ACC112 (cell line): ENCODE measurements at regions not wholly inside any gene's neighbourhood (a gene's known extent, or its start where the extent isn't known, plus 50 kb on each side); places are given as distances from the start of the nearest gene placed in this dataset.
"Not testable (repeated sequence)": the region's sequence is repeated elsewhere in the genome, so short reads cannot be mapped to it uniquely, and the experiment has no call there.

Experiments
- H2AFZ ChIP-seq: fragments of 200-600 bp; sonication (generic); one replicate; pipeline ENCODE4 v1.6.0; 2017; ENCODE audit warnings: antibody characterized with exemption, low read length; ENCODE audit not compliant: unreplicated experiment
- H3K27ac ChIP-seq: fragments of 200-600 bp; sonication (generic); 2 replicates; pipeline ENCODE4 v1.5.1; 2014; ENCODE audit warnings: low read depth, mild to moderate bottlenecking, antibody characterized with exemption, low read length, moderate library complexity
- H3K27me3 ChIP-seq: fragments of 200-600 bp; sonication (generic); 2 replicates; pipeline ENCODE4 v1.6.1; 2014; ENCODE audit warnings: mild to moderate bottlenecking, antibody characterized with exemption, low read length, moderate library complexity, mixed read lengths; ENCODE audit not compliant: insufficient read depth
- H3K36me3 ChIP-seq: fragments of 200-600 bp; sonication (generic); 2 replicates; pipeline ENCODE4 v1.6.1; 2016; ENCODE audit warnings: mild to moderate bottlenecking, antibody characterized with exemption, low read length, moderate library complexity, mixed read lengths; ENCODE audit not compliant: insufficient read depth
- H3K4me1 ChIP-seq: fragments of 200-600 bp; sonication (generic); one replicate; pipeline ENCODE4 v1.6.1; 2016; ENCODE audit warnings: low read length, mixed read lengths; ENCODE audit not compliant: insufficient read depth, unreplicated experiment, control insufficient read depth
- H3K4me3 ChIP-seq: fragments of 200-600 bp; sonication (generic); 2 replicates; pipeline ENCODE4 v1.5.1; 2014; ENCODE audit warnings: mild to moderate bottlenecking, low read depth, low read length
- H3K79me2 ChIP-seq: fragments of 200-600 bp; sonication (generic); one replicate; pipeline ENCODE4 v1.6.0; 2016; ENCODE audit warnings: low read length; ENCODE audit not compliant: control insufficient read depth, unreplicated experiment, insufficient read depth

DNA sequence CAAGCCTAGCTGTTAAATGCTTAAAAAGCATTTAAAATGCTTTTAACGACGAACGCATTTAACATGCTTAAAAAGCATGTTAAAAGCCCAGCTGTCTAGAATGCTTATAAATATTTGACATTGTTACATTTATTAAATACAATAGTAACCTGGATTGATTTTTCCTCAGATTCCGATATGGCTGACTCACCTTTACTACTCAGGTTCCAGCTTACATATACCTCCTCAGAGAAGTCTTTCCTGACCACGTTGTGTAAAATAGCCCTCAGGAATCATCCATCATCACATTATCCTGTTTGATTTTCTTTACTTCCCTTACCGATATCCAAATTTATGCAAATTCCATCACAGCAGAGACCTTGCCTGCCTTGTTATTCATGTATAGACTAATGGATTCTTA is 51.4 kb downstream of the SLC41A2 start:
- H3K27ac ChIP-seq = no peak overlapping the region
- H3K27me3 ChIP-seq = no peaks in the 10 kb centered on the region
- no peak overlapping the region for H2AFZ ChIP-seq
- H3K4me1 ChIP-seq = peaks cover 24% of the 10 kb centered on the region
- H3K36me3 ChIP-seq = no peaks in the 10 kb centered on the region
- H3K79me2 ChIP-seq = no peaks in the 10 kb centered on the region
- no peak overlapping the region for H3K4me3 ChIP-seq

DNA sequence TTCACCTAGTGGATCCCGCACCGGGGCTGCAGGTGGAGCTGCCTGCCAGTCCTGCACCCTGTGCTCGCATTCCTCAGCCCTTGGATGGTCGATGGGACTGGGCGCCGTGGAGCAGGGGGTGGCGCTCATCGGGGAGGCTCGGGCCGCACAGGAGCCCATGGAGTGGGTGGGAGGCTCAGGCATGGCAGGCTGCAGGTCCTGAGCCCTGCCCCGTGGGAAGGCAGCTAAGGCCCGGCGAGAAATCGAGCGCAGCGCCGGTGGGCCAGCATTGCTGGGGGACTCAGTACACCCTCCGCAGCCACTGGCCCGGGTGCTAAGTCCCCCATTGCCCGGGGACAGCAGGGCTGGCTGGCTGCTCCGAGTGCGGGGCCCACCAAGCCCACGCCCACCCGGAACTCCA is 52.6 kb downstream of the SLC41A2 start:
- H3K4me3 ChIP-seq, H2AFZ ChIP-seq, H3K79me2 ChIP-seq, H3K27me3 ChIP-seq, H3K36me3 ChIP-seq, H3K27ac ChIP-seq: not testable (repeated sequence)
- H3K4me1 ChIP-seq = peaks cover 22% of the 10 kb centered on the region

DNA sequence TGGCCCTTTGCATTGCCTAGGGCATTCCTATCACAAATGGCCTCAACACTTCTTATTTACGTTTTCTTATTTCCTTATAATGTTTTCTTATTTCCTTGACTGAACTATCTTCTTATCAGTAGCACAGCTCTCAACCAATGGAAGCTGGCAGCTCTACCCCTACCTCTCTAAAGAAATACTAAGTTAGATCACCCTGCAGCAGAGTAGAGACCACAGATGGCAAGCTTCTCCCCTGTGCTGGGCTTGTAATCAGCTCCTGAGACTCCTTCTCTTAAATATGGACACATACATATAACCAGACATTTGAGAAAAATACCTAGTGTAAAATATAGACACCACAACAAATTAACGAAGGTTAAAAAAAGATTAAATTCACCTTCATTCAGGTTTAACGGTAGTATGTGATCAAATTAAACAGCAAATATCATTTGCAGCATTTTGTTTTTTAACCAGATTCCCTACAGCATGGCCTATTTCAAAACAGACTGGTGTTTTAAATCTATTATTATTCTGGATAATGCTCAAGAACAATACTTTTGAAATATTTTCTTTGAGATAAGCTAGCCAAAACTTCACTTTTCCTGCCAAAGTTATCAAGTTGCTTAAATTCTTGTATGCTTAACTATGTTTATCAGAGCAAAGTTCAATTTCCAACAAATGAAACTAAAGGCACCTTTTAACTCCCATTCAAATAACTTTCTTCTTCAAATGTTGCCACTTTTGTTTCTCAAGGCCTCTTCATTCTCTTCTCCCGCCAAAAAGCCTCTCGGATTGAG is 54.3 kb downstream of the SLC41A2 start:
- Histone ChIP-seq H3K4me3 (no peak overlapping the region), H3K27me3 (no peaks in the 10 kb centered on the region), H3K4me1 (peaks cover 9% of the 10 kb centered on the region), H3K79me2 (no peaks in the 10 kb centered on the region), H3K36me3 (no peaks in the 10 kb centered on the region), H2AFZ (no peak overlapping the region), H3K27ac (no peak overlapping the region)

DNA sequence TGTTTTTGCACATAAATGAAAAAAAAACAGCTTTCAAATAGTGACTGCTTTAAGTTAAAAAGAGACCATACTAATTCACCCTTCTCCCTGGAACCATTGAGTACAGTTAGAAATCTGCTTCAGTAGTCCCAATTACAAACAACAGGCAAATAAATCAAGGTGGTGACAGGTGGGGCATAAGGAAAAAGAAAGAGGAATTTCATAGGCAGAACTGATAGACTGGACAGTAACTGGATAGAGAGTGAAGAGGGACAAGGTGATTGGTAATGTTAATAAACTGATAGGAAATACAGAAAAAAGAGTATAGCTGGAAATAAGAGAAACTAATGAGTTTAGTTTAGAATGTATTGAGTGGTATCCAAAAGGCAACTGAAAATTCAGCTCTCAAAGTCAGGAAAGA is 56.0 kb downstream of the SLC41A2 start:
- Histone ChIP-seq H3K4me1 (peaks cover 9% of the 10 kb centered on the region), H3K4me3 (no peak overlapping the region), H3K79me2 (no peaks in the 10 kb centered on the region), H3K27ac (no peak overlapping the region), H2AFZ (no peak overlapping the region), H3K36me3 (no peaks in the 10 kb centered on the region), H3K27me3 (no peaks in the 10 kb centered on the region)

DNA sequence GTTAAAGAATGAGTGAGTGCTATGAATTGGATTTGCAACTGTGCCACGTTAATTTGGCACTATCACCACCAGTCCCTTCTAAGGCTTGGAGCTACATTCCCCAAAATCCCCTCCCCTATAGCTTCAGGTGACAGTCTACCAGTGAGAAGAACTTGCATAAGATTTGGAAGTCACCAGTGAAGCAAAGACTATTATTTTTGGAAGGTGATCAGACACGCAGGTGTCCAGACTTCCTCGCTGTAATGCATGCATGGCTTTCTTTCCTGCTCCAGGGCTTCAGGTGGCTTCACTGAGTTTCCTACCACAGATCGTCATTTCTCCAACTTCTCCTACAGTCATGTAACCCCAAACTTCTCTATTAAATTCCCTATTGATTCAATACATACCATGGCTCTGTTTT is 61.4 kb downstream of the SLC41A2 start:
- H3K27me3 ChIP-seq = no peaks in the 10 kb centered on the region
- no peaks in the 10 kb centered on the region for H3K4me1 ChIP-seq
- no peak overlapping the region for H2AFZ ChIP-seq
- no peaks in the 10 kb centered on the region for H3K36me3 ChIP-seq
- H3K79me2 ChIP-seq = no peaks in the 10 kb centered on the region
- H3K27ac ChIP-seq = no peak overlapping the region
- H3K4me3 ChIP-seq = no peak overlapping the region

DNA sequence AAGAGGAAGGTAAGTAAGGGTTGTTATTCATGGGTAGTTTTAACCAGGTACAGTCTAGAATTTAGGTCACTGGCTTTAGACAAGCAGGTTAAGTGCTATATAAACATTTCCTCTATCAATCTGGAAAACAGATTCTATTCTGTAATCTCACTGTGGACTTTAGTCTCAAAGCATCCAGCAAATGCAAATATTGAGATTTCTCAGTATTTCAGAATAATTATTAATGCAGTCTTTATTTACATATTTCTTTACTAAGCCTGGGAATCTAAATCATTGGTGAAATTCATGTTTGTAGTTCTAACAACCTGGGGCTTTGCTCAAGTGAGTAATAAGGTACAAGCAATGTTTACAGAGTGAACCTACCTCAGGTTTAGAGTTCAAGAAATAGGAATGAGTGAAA is 61.9 kb downstream of the SLC41A2 start:
- H3K79me2 ChIP-seq = no peaks in the 10 kb centered on the region
- no peaks in the 10 kb centered on the region for H3K4me1 ChIP-seq
- no peak overlapping the region for H3K4me3 ChIP-seq
- H3K27me3 ChIP-seq = no peaks in the 10 kb centered on the region
- no peaks in the 10 kb centered on the region for H3K36me3 ChIP-seq
- no peak overlapping the region for H3K27ac ChIP-seq
- no peak overlapping the region for H2AFZ ChIP-seq

DNA sequence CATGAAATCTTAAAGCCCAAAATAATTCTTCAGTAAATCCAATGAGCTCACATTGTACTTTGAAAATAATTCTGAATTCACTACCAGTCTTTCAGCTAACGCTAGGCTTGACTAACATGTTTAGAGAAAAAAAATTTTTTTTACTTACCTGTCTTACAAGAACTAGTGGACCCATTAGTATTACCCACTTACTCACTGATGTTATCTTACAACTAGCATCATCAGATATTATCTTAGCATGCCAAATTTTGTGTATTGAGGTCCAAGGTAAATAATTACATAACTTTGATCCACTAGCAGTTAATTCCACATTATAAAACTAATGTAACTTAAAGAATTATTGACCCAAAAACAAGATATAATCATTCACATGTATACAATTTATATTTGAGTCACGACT is 62.7 kb downstream of the SLC41A2 start:
- Histone ChIP-seq H2AFZ (no peak overlapping the region), H3K79me2 (no peaks in the 10 kb centered on the region), H3K4me1 (no peaks in the 10 kb centered on the region), H3K36me3 (no peaks in the 10 kb centered on the region), H3K4me3 (no peak overlapping the region), H3K27ac (no peak overlapping the region), H3K27me3 (no peaks in the 10 kb centered on the region)

DNA sequence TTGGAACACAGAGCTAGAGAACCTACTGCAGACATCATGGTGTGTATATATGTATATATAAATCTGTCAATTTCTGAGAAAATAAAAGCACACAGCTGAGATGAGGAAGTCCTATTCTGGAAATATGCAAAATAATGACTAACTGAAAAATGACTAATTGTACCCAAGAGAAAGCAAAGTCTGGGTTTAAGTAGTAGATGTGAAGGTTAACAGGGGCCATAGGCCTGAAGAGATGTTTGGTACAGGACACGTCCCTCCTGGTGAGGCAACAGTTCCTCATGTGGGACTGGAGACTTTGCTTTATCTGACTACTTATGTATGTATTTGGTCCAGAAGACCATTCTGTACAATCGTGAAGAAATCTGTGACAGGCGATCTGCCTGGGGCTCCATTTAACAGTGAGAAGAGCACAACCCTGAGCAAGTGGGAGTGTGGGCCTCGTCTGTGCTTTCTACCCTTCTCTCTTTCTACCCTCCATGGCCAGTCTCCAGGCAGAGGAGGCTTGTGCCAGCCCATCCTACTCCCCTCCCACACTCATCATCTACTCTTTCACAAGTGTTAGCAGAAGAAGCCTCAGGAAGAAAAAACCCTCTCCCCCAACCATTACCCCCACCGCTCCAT is 67.5 kb downstream of the SLC41A2 start:
- Histone ChIP-seq H3K79me2 (no peaks in the 10 kb centered on the region), H3K4me3 (no peak overlapping the region), H3K27me3 (no peaks in the 10 kb centered on the region), H3K4me1 (peaks cover 16% of the 10 kb centered on the region), H3K27ac (no peak overlapping the region), H3K36me3 (no peaks in the 10 kb centered on the region), H2AFZ (no peak overlapping the region)

DNA sequence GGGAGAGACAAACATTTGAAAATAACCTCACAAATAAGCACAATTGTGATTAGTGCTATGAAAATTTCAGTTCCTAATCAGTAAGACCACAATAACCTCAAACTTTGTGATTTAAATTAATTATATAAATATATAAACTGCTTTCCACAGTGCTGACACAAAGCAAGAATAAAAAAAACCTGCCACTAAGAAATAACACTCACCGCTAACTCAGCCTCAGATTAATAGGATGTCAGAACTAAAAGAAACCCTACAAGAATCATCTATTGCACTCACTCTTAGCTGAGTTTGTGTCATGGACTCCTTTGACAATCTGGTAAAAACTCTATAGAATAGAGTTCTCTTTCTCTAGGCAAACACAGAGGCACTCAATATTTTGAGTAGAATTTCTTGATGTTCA is 68.4 kb downstream of the SLC41A2 start:
- Histone ChIP-seq H3K79me2 (no peaks in the 10 kb centered on the region), H3K4me3 (no peak overlapping the region), H3K27ac (no peak overlapping the region), H3K4me1 (peaks cover 16% of the 10 kb centered on the region), H3K27me3 (no peaks in the 10 kb centered on the region), H3K36me3 (no peaks in the 10 kb centered on the region), H2AFZ (no peak overlapping the region)

DNA sequence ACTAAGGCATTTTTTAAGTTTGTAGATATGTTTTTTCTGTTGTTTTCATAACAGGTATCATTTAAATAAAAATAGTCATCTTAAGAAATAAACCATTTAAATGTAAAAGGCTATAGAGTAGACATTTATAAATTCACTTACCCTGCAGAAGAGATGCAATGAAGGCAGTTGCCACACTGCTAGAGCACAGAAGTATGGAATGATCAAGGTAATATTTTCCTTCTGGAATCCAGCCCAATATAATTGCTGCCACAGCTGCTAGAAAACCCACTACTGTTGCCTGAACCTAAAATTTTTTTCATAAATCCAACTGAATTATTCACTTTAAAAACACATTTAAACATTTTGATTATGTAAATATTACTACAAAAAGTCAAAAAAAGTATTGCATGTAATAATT is 69.2 kb downstream of the SLC41A2 start:
- H3K27ac ChIP-seq = no peak overlapping the region
- H3K4me1 ChIP-seq = peaks cover 16% of the 10 kb centered on the region
- H3K27me3 ChIP-seq = no peaks in the 10 kb centered on the region
- H3K4me3 ChIP-seq = no peak overlapping the region
- no peak overlapping the region for H2AFZ ChIP-seq
- H3K79me2 ChIP-seq = no peaks in the 10 kb centered on the region
- no peaks in the 10 kb centered on the region; the same call in 1 of the 2 replicates for H3K36me3 ChIP-seq

DNA sequence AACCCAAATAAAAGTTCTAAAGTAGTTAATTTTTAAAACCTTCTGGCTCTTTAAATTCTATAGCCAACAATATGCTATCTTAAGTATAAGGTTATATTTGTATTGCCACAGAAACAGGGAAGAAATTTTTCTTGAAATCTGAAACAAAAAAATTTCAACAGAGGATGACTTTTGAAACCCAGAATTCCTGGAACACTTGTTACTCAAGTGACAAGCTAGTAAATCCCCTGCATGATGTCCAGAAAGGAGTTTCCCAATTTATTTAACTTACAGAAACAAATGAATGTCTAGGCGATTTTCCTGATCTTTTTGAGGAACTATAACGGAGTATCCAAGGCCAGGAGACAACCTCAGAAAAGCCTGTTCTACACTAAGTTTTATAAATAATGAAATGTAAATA is 69.6 kb downstream of the SLC41A2 start:
- H2AFZ ChIP-seq = no peak overlapping the region
- H3K36me3 ChIP-seq = no peaks in the 10 kb centered on the region; the same call in 1 of the 2 replicates
- H3K79me2 ChIP-seq = no peaks in the 10 kb centered on the region
- no peak overlapping the region for H3K4me3 ChIP-seq
- H3K4me1 ChIP-seq = peaks cover 16% of the 10 kb centered on the region
- H3K27ac ChIP-seq = no peak overlapping the region
- H3K27me3 ChIP-seq = no peaks in the 10 kb centered on the region
